Iris pigment epithelial cell (primary cell): ENCODE measurements at regions not wholly inside any gene's neighbourhood (a gene's known extent, or its start where the extent isn't known, plus 50 kb on each side); places are given as distances from the start of the nearest gene placed in this dataset.
"Not testable (repeated sequence)": the region's sequence is repeated elsewhere in the genome, so short reads cannot be mapped to it uniquely, and the experiment has no call there.

Experiments
- DNase-seq: peaks from one replicate; pipeline ENCODE4 v3.0.0-alpha.2; 2011; ENCODE audit warnings: low read depth

DNA sequence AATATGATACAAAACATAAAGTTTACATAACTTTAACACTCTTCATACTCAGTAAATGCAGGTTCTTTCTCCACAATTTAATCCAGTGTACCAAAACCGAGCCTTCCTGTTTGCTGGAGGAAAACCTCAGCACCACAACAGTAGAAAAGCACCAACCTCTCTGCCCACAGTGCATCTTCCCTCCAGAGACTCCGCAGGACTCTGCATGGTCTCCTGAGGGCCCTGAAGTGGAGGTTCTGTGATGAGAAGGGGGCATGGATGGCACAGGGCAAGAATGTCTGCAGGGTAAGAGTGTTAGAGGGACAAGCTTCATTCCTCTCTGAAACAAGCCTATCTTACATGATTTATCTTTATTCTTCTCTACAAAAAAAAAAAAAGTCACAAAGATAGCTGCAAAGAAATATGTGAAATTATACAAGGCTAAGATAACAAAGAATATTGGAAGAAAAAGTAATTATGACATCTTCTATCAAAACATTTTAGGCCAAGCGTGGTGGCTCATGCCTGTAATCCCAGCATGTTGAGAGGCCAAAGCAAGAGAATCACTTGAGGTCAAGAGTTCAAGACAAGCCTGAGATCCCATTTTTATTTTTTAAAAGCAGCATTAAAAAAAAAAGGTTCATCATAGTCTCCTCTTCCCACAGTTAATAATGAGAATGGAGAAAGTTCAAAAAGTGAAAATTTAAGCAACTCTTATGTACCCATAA is 102.0 kb downstream of the VPREB1 start:
- DNase-seq: no peak

DNA sequence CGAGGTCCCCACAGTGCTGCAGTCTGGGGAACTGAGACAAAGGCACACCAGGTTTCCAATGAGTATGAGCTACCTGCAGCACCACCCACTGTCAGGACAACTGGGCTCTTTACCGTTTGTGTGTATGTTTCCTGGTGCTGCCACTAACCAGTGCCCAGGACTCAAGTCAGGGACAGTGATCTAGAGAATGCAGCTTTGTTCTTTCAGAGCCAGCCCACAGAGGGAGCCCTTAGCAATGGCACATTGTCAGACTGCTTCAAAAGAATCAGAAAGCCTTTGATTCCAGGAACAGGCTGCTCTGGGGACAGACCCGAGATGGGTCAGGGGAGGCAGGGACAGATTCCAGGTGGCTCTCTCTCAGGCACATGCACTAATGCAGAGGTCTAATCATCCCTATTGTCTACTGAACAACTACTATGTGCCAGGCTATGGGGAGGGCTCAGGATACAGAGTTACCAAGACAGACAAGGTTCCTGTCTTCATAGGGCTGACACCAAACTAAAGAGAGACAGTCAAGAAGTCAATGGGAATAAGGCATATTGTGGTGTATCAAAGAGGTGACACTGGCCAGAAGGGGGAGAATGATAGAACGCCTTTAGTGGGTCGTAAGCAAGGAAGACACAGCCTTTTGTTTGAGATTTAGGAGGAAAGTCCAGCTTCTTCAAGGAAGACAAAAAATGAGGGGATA is 103.7 kb downstream of the VPREB1 start:
- no peak for DNase-seq

DNA sequence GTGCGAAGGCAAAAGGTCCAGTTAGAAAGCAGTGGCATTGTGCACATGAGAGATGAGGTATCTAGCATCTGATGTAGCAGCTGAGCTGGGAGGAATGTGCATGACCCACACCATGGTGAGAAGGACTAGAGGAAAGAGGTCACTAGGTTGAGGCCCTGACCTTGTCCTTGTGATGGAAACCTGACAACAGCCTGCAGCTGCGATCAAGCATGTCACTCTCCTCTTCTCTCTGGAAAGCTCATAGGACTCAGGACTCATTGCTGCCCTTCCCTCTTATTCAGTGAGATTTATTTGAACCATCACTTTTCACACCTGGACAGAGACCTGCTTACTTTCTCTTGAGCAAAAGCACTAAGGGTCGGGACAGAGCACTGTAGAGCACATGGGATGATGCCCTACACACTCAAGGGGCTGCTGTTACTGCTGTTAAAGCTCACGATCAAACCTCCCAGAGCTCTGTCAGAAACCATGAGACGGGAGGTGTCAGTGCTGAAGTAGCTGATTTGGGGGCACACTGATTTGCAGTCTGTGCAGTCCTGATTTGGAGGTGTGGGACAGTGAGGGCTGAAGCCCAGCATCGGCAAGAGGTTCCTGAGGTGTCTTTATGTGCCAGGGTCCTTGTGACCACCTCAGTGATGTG is 104.3 kb downstream of the VPREB1 start:
- DNase-seq: no peak

DNA sequence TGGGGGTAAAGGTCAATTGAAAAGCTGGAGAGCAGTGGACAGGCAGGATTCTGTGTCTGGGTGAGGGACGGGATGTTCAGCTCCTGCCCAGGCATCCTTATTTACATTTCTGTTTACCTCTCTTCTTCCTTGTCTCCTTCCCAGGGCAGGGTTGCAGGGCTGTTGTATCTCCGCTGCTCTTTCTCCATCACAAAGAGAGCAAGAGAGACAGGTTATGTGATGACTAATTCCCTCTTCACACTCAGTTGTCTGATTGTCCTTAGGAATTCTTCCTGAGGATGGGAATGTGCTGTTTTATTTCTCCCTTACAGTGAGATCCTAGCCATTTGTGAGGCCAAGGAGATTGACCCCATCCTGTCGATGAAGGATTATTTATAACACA is 104.9 kb downstream of the VPREB1 start:
- no peak for DNase-seq

DNA sequence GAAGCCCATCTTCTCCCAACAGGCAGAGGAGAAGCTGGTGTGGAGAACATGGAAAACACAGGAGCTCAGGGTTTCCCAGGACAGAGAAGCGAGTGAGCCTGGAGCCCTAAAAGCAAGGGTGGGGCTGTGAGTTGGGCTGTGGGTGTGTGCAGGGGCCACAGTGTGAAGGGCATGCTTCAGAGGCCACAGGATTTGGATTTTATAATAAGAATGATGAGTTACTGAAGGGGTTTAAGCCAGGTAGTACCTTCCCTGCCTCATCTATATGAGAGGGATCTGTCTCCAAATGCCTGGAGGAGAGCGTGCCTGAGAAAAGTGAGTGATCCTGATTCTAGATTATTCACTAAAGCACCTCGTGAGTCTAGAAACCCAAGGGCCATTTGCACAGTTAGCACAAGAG is 106.8 kb downstream of the VPREB1 start:
- DNase-seq: no peak

DNA sequence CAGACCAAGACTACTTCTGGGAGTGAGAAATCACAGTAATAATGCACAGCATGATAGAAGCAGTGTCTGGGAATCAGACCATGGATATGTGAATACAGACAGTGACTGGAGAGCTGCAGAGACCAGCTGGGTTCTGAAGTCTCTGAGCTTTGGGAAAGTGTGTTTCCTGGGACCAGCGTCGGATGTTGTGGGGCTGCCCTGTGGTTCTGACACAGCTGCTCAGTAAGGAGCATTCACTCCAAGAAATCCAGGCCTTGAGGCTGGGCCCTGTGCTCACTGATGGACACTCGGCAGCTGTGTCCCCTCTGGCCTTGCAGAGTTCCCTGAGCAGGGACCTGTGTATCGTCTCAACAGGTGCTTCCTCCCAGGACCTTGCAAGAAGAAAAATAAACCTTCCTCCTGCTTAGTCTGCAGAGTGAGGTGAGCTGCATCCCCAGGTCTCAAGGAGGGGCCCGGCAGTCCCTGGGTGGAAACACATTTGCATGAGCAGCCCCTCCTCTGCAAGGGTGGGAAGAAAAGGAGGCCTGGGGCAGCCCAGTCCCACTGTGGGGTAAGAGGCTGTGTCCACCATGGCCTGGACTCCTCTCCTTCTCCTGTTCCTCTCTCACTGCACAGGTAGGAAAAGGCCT is 107.9 kb downstream of the VPREB1 start:
- DNase-seq: no peak

DNA sequence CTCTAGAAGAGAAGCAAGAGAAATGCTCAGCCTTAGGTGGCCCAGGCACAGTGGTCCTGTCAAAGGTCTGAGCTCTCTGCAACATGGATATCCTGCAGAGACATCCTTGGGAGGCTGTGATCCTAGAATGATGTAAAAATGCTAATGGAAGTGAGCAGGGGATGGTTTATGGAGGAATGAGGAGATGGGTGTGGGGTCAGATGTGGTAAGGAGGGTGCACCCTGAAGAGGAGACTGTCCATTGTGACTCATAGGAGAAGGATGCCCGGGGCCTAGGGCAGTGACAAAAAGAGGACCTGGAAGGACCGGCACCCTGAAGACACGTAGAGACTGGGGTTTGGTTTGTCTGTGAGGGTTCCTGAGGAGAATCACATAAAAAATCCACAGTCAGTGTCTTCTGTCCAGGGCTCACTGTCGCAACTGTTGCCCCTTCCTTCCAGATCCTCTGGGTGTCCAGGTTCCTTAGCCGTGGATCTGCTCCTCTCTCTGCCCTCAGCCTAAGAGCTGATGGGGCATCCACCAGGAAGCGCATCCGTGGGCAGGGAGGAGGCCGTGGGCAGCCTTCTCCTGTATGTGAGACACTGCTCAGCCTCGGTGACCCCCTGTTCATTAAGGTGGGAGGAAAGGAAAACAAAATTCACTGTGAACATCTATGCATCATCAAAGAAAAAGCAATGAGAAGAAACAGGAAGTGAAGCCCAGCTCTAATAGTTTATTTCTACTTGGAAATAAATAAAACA is 110.7 kb downstream of the VPREB1 start:
- DNase-seq: no peak

DNA sequence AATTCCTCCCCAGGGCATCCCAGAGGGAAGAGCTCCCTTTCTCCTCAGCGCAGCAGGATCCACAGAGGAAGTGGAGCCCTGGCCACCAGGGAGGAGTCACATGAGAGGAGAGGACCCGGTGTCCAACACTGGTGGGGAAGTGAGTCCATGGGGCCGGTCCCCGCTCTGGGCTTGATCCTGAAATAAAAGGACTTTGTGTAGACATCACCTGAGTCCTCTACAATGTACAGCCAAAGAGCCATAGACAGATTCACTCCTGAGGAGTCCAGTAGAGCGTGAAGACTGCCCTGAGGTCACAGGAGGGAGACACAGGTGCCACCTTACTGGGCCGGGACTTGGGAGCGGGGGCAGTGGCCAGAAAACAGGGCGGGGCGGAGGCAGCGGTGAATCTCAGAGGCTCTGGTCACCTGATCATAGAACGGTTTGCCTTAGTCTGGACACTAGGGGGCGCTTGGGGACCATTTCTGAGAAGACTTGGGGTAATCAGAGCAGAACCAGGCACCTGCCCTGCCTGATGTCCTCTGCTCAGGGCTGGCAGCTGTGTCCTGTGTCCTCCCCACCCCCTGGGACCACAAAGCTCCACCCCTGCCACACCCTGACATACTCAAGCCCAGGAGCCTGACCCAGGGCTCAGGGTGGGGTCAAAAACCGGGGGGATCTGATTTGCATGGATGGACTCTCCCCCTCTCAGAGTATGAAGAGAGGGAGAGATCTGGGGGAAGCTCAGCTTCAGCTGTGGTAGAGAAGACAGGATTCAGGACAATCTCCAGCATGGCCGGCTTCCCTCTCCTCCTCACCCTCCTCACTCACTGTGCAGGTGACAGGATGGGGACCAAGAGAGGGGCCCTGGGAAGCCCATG is 112.7 kb downstream of the VPREB1 start:
- peak; percentile 58 for DNase-seq

DNA sequence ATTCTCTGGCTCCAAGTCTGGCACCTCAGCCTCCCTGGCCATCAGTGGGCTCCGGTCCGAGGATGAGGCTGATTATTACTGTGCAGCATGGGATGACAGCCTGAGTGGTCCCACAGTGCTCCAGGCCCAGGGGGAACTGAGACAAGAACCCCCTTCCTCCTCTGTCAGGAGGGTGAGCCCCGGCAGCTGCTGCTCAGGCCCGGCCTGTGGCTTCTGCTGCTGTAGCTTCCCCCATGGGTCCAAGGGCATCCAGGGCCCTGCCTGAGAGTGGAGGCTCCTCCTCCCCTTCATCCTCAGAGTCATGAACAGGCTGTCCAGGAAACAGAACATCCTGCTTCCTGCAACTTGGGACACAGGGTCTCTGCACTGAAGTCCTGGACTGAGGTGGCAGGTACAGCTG is 113.6 kb downstream of the VPREB1 start:
- DNase-seq: no peak

DNA sequence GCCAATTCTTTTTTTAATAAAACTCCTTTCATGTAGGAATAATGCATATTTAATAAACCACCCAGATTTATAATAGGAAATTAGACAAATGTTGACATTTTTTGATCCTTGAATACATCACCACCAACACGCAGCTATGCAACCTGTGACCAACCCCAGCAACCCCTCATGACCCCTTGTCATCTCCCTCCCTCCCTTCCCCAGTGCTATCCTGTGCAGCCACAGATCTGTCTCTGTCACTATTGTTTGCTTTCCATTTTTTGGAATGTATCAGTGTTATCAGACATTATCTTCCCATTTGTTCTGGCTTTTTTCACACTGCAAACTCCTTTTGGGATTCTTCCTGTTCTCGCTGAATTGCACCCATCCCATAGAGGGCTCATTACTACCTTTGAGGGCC is 114.1 kb downstream of the VPREB1 start:
- DNase-seq: no peak

DNA sequence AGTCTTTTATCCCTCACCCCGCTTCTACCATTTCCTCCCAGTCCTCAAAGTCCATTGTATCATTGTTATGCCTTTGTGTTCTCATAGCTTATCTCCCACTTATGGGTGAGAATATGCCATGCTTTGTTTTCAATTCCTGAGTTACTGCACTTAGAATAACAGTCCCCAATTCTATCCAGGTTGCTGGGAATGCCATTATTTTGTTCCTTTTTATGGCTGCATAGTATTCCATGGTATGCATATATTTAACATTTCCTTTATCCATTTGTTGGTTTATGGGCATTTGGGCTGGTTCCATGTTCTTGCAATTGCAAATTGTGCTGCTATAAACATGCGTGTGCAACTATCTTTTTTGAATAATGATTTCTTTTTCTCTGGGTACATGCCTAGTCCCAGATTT is 114.9 kb downstream of the VPREB1 start:
- DNase-seq: no peak

DNA sequence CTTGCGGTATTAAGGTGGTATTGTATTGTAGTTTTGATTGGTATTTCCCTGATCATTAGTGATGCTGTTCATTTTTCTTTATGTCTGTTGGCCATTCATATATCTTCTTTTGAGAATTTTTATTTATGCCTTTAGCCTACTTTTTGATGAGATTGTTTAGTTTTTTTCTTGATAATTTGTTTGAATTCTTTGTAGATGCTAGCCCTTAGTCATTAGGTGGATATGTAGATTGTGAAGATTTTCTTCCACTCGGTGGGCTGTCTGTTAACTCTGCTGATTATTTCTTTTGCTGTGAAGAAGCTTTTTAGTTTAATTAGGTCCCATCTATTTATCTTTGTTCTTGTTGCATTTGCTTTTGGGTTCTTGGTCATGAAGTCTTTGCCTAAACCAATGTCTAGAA is 115.4 kb downstream of the VPREB1 start:
- DNase-seq: no peak

DNA sequence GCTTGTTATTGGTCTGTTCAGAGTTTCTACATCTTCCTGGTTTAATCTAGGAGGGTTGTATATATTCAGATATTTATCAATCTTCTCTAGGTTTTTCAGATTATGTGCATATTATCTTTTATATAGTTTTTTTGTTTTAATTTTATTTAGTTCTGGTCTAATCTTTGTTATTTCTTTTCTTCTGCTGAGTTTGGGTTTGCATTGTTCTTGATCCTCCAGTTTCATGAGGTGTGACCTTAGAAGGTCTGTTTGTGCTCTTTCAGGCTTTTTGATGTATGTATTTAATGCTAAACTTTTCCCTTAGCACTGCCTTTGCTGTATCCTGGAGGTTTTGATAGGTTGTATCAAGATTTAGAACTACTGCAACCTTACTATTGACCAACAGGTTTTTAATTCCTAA is 117.7 kb downstream of the VPREB1 start:
- DNase-seq: no peak

DNA sequence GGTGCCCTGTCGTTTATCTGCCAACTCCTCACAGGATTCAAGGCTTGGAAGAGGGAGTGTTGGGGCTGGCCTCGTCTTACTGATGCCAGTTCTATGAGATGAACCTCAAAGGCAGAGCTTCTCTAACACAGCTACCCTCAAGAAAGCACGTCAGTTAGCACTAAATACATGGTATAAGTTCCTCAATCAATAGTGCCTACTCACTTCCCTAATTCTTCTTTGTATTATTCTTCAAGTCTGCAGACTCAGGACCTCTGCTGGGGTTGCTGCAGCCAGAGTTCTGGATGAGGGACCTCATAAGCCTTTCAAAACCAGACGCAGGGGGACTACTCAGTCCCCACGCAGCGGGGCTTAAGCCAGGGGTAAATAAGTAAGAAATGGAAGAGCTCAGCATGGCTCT is 118.3 kb downstream of the VPREB1 start:
- no peak for DNase-seq

DNA sequence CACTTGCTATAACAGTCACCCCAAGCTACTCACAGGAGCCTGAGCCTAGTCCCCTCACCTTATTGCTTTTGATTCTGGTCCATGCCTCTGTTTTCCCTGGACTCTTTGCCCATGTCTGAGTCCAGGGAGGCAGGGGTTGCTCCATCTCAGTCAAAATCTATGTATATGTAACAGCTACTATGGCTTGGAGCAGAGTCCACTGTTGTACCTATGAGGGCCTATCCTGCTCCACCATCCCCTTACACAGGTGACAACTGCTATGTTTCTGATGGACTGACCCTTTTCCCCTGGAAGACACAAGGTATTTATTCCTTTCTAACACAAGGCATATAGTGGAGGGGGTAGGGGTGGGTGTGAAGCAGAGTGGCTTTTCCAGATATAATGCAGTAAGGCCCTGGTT is 119.6 kb downstream of the VPREB1 start:
- DNase-seq: no peak

DNA sequence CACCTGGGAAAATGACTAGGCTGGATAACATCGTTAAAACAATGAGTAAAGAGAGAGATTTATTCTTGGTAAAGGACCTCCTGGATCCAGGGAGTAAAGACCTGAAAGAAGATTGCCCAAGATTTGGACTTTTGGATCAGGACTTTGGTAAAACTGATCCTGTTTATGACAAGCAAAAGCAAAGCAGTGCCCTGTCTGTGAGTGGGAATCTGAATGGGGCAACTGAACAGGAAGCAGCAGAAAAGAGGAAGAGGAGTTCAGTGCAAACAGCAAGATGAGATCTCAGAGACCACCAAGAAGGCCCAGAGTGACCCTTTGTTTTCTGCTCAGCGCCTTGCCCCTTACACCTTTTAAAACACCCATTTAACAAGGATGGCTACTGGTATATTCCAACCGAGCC is 122.0 kb downstream of the VPREB1 start:
- DNase-seq: no peak

DNA sequence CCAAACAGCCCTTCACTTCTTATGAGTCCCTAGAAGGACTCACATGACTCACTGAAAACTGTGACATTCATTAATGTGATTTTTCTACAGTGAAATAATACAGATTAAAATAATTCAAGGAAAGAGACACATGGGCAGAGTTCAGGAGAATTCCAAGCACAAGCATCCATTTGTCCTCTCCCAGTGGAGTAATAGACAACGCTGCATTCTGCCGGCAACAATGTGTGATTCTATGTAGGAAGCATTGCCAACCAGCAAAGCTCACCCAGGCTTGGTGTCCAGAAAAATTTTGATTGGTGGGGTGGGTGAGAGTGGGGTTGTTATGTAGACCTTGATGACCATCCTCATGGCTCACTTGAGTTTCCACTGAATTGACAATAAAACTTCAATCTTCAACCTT is 123.9 kb downstream of the VPREB1 start:
- DNase-seq: no peak

DNA sequence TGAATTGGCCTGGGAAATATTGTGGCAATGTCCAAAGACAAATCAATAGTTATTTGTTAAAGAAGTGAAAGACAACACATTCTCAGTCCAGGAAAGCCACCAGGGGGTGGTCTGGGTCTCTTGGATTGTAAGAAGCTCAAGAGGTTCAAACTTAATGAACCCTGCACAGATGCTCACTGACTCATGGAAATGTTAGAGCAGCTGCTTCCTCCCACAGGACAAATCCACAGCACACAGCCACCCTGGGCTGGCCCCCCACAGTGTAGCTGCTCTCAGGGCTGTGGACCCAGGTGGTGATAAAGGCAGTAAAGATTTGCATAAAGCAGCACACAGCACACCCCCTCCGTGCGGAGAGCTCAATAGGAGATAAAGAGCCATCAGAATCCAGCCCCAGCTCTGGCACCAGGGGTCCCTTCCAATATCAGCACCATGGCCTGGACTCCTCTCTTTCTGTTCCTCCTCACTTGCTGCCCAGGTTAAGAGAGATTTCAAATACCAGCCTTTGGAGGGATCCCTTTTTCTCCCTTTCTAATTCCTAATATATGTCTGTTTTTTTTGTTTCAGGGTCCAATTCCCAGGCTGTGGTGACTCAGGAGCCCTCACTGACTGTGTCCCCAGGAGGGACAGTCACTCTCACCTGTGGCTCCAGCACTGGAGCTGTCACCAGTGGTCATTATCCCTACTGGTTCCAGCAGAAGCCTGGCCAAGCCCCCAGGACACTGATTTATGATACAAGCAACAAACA is 124.8 kb downstream of the VPREB1 start:
- not testable (repeated sequence) for DNase-seq

DNA sequence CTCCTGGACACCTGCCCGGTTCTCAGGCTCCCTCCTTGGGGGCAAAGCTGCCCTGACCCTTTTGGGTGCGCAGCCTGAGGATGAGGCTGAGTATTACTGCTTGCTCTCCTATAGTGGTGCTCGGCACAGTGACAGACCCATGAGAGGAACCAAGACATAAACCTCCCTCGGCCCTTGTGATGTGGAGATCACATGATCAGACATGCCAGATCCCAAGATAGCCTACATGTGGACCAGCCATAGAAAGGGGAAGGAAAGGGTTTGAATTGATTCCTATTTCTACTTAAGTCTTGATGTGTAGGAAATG is 125.3 kb downstream of the VPREB1 start:
- DNase-seq: no peak

DNA sequence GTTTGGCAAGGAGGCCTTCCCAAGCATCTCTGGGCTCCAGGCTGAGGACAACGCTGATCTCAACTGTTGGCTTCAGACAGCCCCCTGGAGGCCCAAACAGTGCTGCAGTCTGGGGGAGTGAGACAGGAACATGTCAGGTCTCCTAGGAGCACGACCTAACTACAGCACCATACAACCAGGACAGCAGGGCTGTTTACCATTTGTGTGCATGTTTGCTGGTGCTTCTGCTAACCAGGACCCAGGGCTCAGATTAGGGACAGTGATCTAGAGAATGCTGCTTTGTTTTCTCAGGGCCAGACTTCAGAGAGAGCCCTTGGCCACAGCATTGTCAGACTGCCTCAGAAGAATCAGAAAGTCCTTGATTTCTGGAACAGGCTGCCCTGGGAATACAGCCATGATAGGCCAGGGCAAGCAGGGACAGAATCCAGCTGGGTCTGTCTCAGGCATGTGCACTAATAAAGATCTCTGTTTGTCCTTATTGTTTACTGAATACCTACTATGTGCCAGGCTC is 126.5 kb downstream of the VPREB1 start:
- DNase-seq: no peak

DNA sequence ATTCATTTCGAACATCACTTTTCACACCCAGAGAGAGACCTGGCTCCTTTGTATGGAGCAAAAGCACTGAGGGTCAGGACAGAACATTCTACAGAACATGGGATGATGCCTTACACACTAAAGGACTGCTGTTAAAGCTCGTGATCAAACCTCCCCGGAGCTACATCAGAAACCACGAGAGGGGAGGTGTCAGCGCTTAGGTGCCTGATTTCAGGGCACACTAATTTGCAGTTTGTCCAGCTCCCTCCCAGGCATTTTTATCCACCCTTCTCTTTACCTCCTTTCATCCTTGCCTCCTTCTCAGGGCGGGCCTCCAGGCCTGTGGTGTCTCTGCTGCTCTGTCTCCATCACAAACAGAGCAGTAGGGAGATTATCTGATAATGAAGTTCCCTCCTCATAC is 127.5 kb downstream of the VPREB1 start:
- no peak for DNase-seq
